ENCODE measurements at regions not wholly inside any gene's neighbourhood (a gene's known extent, or its start where the extent isn't known, plus 50 kb on each side); places are given as distances from the start of the nearest gene placed in this dataset.

GRCh38 chr7:128191136-128191844 is 49.8 kb upstream of the LEP start:
- H3K9me3 ChIP-seq (ENCODE audit: control insufficient read depth, insufficient read depth, low read length), result no peaks in the 10 kb centered on the region
- H3K9ac ChIP-seq (ENCODE audit: low read depth, low read length), result no peak overlapping the region
- no peaks in the 10 kb centered on the region for H3K36me3 ChIP-seq (ENCODE audit: control insufficient read depth, insufficient read depth, low read length)

More at GRCh38 chr7:128191136-128191844, 49.8 kb upstream of the LEP start:
- Histone ChIP-seq H3K4me3 (ENCODE audit: low read depth, low read length) (no peak overlapping the region), H3K4me1 (ENCODE audit: control insufficient read depth, insufficient read depth, low read length) (peaks cover 4% of the 10 kb centered on the region), H3K27me3 (ENCODE audit: control insufficient read depth, insufficient read depth, low read length) (peaks cover 22% of the 10 kb centered on the region)

All from iPS-15b (cell line).